K562 (cell line): ENCODE measurements at regions not wholly inside any gene's neighbourhood (a gene's known extent, or its start where the extent isn't known, plus 50 kb on each side); places are given as distances from the start of the nearest gene placed in this dataset.

ENCODE experiments used
- ADNP ChIP-seq: fragments of 200-800 bp; sonication (Bioruptor generic); IDR thresholded peaks from 2 replicates; pipeline ENCODE4 v1.6.1; 2016; ENCODE audit warnings: missing genetic modification characterization, missing compliant biosample characterization
- ELF4 ChIP-seq: fragments of 450-650 bp; formaldehyde crosslinking; IDR thresholded peaks from 2 replicates; pipeline ENCODE4 v1.4.0; 2022; ENCODE audit warnings: missing genetic modification characterization
- FOSL1 ChIP-seq: fragments of 200-800 bp; sonication (Bioruptor generic); conservative IDR thresholded peaks from 2 replicates; pipeline ENCODE4 v1.6.1; 2016; ENCODE audit warnings: missing genetic modification characterization, missing compliant biosample characterization
- FOXA3 ChIP-seq, 2 experiments: fragments of 450-650 bp in 1 of 2; sonication (generic) in 1 of 2; formaldehyde crosslinking; IDR thresholded peaks in 1 of 2; conservative IDR thresholded peaks in 1 of 2; 2 replicates each; pipeline versions ENCODE4 v1.4.0 to v1.8.0; 2020 to 2022; ENCODE audit warnings: mild to moderate bottlenecking in 2 of 2, missing genetic modification reagents in 1 of 2
- GTF2E2 ChIP-seq: fragments of 200-800 bp; sonication (Bioruptor generic); IDR thresholded peaks from 2 replicates; pipeline ENCODE4 v1.6.1; 2016; ENCODE audit warnings: missing genetic modification characterization, missing compliant biosample characterization
- HMG20B ChIP-seq: fragments of 250-450 bp; sonication (Bioruptor Pico); IDR thresholded peaks from 2 replicates; pipeline ENCODE4 v1.5.0; 2021; ENCODE audit warnings: mild to moderate bottlenecking
- HNRNPUL1 ChIP-seq: fragments of 200-400 bp; formaldehyde crosslinking; IDR thresholded peaks from 2 replicates; pipeline ENCODE4 v1.6.1; 2017; ENCODE audit warnings: low read length
- KDM5B ChIP-seq: fragments of 200-600 bp; sonication (generic); IDR thresholded peaks from 2 replicates; pipeline ENCODE4 v1.6.1; 2012; ENCODE audit warnings: low read depth, mild to moderate bottlenecking, moderate library complexity, low read length, control low read depth, inconsistent platforms; ENCODE audit not compliant: insufficient replicate concordance
- LCOR ChIP-seq: sonication (generic); formaldehyde crosslinking; IDR thresholded peaks from 2 replicates; pipeline ENCODE4 v1.8.0; 2022; ENCODE audit warnings: mild to moderate bottlenecking, missing genetic modification reagents
- MIER1 ChIP-seq: fragments of 450-650 bp; IDR thresholded peaks from 2 replicates; pipeline ENCODE4 v1.6.1; 2016; ENCODE audit warnings: antibody characterized with exemption, mild to moderate bottlenecking, low read depth
- SMARCC2 ChIP-seq: fragments of 450-650 bp; IDR thresholded peaks from 2 replicates; pipeline ENCODE4 v1.6.1; 2017; ENCODE audit warnings: antibody characterized with exemption, moderate library complexity, mild to moderate bottlenecking, low read depth
- TBL1XR1 ChIP-seq, 2 experiments: IDR thresholded peaks; 2 replicates each; pipeline ENCODE4 v1.6.1; 2012; ENCODE audit warnings: improper control_type of control experiment in 2 of 2, low read length in 2 of 2, mild to moderate bottlenecking in 1 of 2
- TCF3 ChIP-seq: sonication (generic); formaldehyde crosslinking; IDR thresholded peaks from 2 replicates; pipeline ENCODE4 v1.4.0; 2020; ENCODE audit warnings: mild to moderate bottlenecking, missing genetic modification reagents
- TEAD4 ChIP-seq, 2 experiments: sonication (generic) in 1 of 2; formaldehyde crosslinking in 1 of 2; IDR thresholded peaks; 2 replicates each; pipeline versions ENCODE4 v1.6.1 to v1.8.0; 2012 to 2022; ENCODE audit warnings: borderline replicate concordance in 1 of 2, inconsistent platforms in 1 of 2, low read length in 1 of 2, mild to moderate bottlenecking in 1 of 2, missing genetic modification reagents in 1 of 2
- ZNF184 ChIP-seq: sonication (generic); formaldehyde crosslinking; IDR thresholded peaks from 2 replicates; pipeline ENCODE4 v1.5.0; 2020; ENCODE audit warnings: missing genetic modification reagents
- ZNF197 ChIP-seq: fragments of 200-800 bp; sonication (Bioruptor generic); IDR thresholded peaks from 2 replicates; pipeline ENCODE4 v1.6.1; 2016; ENCODE audit warnings: low read depth, missing genetic modification characterization, missing compliant biosample characterization
- ZNF589 ChIP-seq: fragments of 200-800 bp; sonication (Bioruptor generic); IDR thresholded peaks from 2 replicates; pipeline ENCODE4 v1.6.1; 2016; ENCODE audit warnings: low read depth, missing genetic modification characterization, missing compliant biosample characterization
- ZSCAN29 ChIP-seq: fragments of 450-650 bp; IDR thresholded peaks from 2 replicates; pipeline ENCODE4 v1.6.1; 2017
- TF ChIP-seq, protein P1 (sequence below): fragments of 250-450 bp; sonication (Bioruptor Pico); IDR thresholded peaks from 2 replicates; pipeline ENCODE4 v1.4.0; 2020; ENCODE audit warnings: mild to moderate bottlenecking, moderate library complexity
- TF ChIP-seq, protein P2 (sequence below): fragments of 450-650 bp; IDR thresholded peaks from 2 replicates; pipeline ENCODE4 v1.6.1; 2016; ENCODE audit warnings: antibody characterized with exemption
- TF ChIP-seq, protein P3 (sequence below): fragments of 450-650 bp; formaldehyde crosslinking; IDR thresholded peaks from 2 replicates; pipeline ENCODE4 v1.4.0; 2020; ENCODE audit warnings: mild to moderate bottlenecking, moderate library complexity
- TF ChIP-seq, protein P4 (sequence below): fragments of 450-650 bp; formaldehyde crosslinking; conservative IDR thresholded peaks from 2 replicates; pipeline ENCODE4 v1.4.0; 2022; ENCODE audit warnings: mild to moderate bottlenecking, missing genetic modification characterization

DNA sequence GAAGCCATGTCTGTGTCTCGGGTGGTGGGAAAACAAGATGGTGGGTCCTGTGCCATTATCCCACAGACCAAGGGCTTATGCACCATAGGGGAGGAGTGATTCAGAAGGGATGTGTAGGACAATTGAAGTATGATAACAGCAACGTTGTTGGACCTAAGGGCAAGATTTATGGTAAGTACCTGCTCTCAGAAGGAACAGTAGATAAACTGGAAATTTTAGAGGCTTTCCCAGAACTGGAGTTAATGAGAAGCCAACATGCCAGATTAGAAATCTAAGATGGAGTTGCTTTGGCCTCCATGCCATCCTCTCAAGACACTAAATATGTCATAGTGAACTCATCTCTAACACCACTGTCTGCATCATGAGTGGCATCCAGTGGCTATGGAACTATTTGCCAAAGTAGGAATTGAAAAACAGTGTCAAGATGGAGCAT lies 84.7 kb upstream of the MYLIP start (continued):
- TF ChIP-seq, protein P1, sequence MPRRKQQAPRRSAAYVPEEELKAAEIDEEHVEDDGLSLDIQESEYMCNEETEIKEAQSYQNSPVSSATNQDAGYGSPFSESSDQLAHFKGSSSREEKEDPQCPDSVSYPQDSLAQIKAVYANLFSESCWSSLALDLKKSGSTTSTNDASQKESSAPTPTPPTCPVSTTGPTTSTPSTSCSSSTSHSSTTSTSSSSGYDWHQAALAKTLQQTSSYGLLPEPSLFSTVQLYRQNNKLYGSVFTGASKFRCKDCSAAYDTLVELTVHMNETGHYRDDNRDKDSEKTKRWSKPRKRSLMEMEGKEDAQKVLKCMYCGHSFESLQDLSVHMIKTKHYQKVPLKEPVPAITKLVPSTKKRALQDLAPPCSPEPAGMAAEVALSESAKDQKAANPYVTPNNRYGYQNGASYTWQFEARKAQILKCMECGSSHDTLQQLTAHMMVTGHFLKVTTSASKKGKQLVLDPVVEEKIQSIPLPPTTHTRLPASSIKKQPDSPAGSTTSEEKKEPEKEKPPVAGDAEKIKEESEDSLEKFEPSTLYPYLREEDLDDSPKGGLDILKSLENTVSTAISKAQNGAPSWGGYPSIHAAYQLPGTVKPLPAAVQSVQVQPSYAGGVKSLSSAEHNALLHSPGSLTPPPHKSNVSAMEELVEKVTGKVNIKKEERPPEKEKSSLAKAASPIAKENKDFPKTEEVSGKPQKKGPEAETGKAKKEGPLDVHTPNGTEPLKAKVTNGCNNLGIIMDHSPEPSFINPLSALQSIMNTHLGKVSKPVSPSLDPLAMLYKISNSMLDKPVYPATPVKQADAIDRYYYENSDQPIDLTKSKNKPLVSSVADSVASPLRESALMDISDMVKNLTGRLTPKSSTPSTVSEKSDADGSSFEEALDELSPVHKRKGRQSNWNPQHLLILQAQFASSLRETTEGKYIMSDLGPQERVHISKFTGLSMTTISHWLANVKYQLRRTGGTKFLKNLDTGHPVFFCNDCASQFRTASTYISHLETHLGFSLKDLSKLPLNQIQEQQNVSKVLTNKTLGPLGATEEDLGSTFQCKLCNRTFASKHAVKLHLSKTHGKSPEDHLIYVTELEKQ (CRISPR knock-in tag), result peak; percentile 93
- no peak for TF ChIP-seq HNRNPUL1
- TF ChIP-seq LCOR (CRISPR knock-in tag), result no peak
- no peak for TF ChIP-seq HMG20B
- peak; percentile 95; the same call in 1 of the 2 replicates for TF ChIP-seq ZNF589 (CRISPR knock-in tag)
- peak; percentile 78 for TF ChIP-seq ELF4 (CRISPR knock-in tag)
- TF ChIP-seq TCF3 (CRISPR knock-in tag), result peak; percentile 81
- TF ChIP-seq TBL1XR1 (IDR thresholded peaks at IDR 0.05; ENCODE audit: low read length in 2 of 2), result peak in 1 of 2 experiments; percentile 51; a peak in 1 of 4 replicates
- TF ChIP-seq, protein P2, sequence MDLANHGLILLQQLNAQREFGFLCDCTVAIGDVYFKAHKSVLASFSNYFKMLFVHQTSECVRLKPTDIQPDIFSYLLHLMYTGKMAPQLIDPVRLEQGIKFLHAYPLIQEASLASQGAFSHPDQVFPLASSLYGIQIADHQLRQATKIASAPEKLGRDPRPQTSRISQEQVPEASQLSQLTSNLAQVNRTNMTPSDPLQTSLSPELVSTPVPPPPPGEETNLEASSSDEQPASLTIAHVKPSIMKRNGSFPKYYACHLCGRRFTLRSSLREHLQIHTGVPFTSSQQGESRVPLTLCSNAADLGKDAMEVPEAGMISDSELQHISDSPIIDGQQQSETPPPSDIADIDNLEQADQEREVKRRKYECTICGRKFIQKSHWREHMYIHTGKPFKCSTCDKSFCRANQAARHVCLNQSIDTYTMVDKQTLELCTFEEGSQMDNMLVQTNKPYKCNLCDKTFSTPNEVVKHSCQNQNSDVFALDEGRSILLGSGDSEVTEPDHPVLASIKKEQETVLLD, result peak; percentile 64; the same call in 1 of the 2 replicates
- TF ChIP-seq ZSCAN29, result no peak
- TF ChIP-seq FOXA3 (CRISPR knock-in tag; conservative IDR thresholded peaks at IDR 0.05 in 1 of 2, IDR thresholded peaks at IDR 0.05 in 1 of 2), result no peak; a peak in 1 of 4 replicates
- peak; percentile 65; the same call in 1 of the 2 replicates for TF ChIP-seq TEAD4 (IDR thresholded peaks at IDR 0.05; ENCODE audit: low read length)
- no peak for TF ChIP-seq TEAD4 (CRISPR knock-in tag; IDR thresholded peaks at IDR 0.05; ENCODE audit: borderline replicate concordance)
- no peak; the same call in 1 of the 2 replicates for TF ChIP-seq ZNF197
- TF ChIP-seq ADNP (tag), result no peak
- no peak for TF ChIP-seq KDM5B
- no peak for TF ChIP-seq MIER1
- TF ChIP-seq FOSL1 (tag), result no peak
- TF ChIP-seq, protein P3, sequence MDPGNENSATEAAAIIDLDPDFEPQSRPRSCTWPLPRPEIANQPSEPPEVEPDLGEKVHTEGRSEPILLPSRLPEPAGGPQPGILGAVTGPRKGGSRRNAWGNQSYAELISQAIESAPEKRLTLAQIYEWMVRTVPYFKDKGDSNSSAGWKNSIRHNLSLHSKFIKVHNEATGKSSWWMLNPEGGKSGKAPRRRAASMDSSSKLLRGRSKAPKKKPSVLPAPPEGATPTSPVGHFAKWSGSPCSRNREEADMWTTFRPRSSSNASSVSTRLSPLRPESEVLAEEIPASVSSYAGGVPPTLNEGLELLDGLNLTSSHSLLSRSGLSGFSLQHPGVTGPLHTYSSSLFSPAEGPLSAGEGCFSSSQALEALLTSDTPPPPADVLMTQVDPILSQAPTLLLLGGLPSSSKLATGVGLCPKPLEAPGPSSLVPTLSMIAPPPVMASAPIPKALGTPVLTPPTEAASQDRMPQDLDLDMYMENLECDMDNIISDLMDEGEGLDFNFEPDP (CRISPR knock-in tag), result peak; percentile 80; the same call in 1 of the 2 replicates
- TF ChIP-seq ZNF184, result no peak
- no peak for TF ChIP-seq SMARCC2
- no peak for TF ChIP-seq GTF2E2 (tag)
- TF ChIP-seq, protein P4, sequence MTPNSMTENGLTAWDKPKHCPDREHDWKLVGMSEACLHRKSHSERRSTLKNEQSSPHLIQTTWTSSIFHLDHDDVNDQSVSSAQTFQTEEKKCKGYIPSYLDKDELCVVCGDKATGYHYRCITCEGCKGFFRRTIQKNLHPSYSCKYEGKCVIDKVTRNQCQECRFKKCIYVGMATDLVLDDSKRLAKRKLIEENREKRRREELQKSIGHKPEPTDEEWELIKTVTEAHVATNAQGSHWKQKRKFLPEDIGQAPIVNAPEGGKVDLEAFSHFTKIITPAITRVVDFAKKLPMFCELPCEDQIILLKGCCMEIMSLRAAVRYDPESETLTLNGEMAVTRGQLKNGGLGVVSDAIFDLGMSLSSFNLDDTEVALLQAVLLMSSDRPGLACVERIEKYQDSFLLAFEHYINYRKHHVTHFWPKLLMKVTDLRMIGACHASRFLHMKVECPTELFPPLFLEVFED, result no peak
